Globus pallidus (tissue), 1 donor: ENCODE measurements at regions not wholly inside any gene's neighbourhood (a gene's known extent, or its start where the extent isn't known, plus 50 kb on each side); places are given as distances from the start of the nearest gene placed in this dataset.
"Not testable (repeated sequence)": the region's sequence is repeated elsewhere in the genome, so short reads cannot be mapped to it uniquely, and the experiment has no call there.

Experiments
- DNase-seq: peaks from one replicate; pipeline ENCODE4 v3.0.0-alpha.2; 2015; ENCODE audit warnings: low spot score

DNA sequence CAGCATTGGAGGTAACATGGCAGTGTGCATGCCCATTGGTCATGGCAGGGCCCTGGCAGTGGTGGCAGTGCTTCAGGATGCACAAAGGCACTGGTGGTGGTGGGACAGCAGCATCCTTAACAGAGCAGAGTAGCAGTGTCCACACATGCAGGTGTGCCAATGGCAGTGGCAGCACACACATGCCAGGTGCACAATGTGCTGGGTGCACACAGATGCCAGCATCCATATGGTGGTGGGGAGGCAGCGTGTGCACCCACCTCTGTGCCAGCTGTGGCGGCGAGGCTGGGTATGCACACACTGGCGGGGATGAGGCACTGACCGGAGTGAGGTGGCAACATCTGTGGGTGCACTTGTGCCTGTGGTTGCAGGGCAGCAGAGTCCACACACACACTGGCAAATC, 150.6 kb downstream of the SI start:
- DNase-seq: no peak

DNA sequence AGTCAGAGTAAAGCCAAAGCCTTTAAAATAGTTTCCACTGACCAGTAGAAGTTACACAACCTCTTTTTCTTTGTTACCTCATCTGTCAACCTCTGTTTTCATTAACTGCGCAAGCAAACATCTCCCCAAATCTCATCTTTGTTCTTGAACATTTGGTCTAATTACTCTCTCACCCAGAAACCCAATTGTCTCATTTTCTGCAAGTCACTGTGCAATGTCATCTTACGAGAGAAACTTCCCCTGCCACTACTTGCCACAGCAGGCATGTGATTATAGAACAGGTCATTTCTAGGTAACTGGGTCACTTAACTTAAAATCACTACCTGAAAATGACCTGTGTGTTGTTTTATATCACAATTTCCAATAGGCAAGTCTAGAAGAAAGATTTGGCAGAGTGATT, 159.4 kb downstream of the SI start:
- no peak for DNase-seq

DNA sequence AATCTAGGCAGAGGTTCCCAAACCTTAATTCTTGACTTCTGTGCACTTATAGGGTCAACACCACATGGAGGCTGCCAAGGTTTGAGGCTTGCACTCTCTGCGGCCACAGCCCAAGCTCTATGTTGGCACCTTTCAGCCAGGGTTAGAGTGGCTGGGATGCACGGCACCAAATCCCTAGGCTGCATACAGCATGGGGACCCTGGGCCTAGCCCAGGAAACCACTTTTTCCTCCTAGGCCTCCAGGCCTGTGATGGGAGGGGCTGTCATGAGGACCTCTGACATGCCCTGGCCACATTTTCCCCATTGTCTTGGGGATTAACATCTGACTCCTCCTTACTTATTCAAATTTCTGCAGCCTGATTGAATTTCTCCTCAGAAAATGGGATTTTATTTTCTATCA, 165.4 kb downstream of the SI start:
- DNase-seq: no peak

DNA sequence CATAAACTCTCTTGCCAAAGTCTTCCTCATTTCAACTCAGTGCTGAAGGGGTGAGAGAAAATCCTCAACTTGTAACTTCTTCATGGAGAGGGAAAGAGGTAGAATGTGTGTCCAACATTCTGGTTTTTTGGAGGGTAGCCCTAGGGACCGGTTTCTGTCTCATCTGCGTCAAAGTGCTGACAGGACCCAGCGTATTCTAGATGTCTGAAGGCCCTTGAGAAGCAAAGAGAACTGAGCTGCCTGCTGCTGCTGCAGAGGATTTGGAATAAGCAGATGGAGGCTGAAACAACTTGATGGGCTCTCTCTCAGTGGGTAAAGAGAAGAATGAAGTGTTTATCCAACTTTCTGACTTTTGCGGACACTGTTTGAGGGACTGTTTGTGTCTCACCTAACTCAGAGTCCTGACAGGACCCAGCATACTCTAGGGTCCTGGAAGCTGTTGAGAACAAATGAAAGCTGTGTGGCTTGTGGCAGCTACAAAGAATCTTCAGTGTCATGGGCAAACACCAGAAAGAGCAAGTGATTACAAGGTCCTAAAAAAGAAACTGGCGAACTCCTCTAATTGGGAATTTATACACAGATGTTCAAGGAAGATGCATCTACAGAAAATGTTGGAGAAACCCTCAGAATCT, 174.4 kb downstream of the SI start:
- DNase-seq: peak; percentile 1

DNA sequence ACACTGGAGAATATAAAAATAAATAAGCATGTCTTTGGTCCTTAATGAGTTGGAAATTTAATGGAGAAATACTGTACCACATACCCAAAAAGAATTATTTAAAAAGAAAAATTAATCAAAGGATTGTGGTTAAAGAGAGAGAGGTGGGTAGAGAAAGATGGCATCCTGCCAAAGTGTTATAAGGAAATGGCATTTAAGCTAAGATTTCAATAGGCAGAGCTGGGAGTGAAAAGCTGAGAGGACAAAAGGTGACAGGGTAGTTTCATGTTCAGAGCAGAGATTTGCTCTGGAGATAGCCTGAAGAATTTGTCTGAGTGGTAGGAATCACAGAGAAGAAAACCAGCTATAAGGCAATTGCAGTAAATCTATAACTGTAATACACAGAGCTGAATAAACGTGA, 181.0 kb downstream of the SI start:
- no peak for DNase-seq

DNA sequence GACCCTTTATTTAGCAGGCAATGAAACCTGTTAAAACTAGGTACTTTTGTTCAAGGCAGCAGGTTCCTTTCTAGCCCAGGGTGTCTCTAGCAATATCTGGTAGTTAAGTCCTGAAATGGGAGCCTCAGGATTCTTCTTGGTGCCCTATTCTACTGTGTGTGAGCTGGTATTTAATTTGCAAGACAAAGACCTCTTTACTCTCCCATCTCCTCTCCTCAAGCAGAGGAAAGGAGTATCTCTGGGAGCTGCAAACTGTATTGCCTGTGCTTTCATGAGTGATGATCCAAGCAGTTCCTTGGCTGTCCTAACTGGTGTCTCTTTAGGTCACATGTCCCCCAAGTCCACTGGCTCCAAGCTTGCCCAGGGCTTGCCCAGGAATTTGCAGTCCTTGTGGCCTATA, 188.2 kb downstream of the SI start:
- DNase-seq: no peak

DNA sequence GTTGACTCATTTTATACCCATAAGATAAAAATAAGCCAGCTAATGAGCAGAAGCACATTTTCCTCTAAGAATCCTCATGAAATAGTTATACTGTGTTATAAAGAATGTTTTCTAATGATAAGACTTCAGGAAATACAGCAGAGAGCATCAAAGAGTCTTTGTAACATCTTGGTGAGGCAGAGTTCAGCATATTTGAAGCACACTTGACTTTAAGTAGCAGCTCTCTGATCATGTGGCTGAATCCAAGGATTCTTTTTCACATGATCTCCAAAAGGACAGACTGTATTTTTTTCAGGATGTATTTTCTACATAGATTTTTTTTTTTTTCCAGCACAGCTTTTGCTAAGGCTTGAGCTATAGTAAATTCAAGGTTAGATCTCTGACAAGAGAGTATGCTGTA, 195.1 kb downstream of the SI start:
- DNase-seq: no peak

DNA sequence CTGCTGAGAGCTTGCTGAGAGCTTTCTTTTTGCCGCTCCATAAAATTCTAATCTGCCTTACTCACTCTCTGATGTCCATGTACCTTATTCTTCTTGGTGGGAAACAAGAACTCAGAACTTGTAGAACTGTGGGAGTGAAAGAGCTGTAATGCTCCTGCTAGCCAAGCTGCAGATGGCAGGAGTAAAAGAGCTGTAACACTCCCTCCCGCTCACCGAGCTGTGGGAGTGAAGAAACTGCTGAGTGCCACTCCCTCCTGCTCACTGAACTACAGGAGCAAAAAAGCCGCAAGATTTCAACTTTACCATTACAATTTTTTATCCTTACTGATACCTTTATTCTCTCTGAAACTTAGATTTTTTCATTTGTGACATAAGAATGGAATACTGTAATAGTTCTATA, 199.1 kb downstream of the SI start:
- no peak for DNase-seq

DNA sequence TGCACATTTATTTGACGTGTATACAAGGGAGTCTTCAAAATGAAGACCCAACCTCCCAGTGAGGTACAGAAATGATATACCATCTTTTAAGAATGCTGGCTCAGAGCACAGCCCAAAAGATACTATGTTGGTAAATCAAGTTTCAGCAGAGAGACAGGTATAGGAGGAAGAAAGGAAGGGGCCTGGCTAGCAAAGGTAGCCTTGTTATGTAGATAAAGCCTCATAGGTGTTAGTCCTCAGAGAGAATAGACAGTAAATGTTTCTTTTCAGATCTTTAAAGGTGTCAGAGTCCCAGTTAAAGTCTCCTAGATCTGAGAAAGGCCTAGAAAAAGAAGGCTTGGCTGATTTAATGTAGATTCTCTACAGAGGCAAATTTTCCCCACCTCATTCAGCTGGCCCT, 213.8 kb downstream of the SI start:
- DNase-seq: no peak

DNA sequence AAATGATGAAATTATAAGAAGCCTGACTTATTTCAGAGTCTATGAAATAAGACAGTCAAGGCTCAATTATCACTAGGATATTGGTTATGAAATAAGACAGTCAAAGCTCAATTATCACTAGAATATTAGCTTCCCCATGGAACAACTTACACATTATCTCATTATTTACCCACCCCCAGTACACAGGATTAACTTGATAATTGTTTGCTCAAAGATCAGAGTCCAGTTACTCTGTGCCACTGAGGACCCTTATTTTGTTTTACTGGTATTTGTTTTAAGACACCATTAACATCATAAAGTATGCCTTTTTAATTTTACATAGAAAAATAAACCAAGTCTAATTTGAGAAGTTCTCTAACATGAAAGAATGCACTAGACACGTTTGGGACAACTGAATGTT, 225.4 kb downstream of the SI start:
- no peak for DNase-seq

DNA sequence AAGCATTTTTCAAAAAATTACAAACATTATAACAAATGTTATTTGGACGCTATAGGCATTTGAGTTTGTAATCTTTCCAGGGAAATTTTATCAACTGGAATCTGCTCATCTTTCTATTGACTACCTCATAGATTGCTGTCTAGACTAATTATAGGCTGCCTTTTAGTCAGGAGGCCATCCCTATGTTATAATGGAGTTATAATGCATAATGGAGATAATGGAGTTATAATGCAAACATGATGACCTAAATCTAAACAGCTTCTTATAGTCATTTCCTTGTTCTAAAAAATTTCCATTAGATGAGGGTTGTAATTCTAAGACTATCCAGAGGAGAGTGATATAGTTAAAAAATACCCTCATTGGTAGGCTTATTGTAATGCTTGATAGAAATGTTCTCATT, 226.4 kb downstream of the SI start:
- DNase-seq: no peak

DNA sequence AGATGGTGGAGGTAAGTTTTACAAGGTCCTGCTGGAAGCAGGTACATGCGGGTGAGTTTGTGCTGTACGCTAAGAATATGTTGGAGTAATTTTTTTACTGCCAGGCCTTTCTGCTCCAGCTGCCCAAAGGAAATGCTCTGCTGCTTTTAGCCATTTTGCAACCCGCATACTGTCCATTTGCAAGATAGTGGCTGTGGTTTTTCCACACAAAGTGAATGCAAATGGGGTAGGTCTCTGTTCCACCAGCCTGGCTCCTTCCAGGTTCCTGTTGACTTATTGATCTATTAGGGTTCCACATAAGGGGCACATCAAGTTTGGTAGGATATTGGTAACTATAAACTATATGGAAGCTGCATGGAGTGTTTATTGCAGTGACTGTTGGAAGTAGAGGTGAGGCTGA, 227.1 kb downstream of the SI start:
- no peak for DNase-seq

DNA sequence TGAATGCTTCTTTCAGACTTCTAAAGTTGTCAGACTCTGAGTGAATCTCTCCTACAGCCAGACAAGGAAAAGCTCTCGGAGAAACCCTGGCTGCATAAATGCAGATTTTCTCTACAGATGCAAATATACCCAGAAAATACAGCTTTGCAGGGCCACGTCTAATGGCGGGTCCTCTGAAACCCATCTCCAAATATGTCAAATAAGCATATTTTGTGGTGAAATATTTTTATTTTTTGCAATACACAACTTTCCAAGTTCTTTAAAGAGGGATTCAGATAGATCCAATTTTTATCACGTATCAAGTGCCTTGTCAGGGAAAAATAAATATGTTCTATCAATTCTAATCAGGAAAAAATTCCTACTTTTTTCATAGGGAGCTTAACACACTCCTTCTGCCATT, 229.4 kb downstream of the SI start:
- DNase-seq: no peak

DNA sequence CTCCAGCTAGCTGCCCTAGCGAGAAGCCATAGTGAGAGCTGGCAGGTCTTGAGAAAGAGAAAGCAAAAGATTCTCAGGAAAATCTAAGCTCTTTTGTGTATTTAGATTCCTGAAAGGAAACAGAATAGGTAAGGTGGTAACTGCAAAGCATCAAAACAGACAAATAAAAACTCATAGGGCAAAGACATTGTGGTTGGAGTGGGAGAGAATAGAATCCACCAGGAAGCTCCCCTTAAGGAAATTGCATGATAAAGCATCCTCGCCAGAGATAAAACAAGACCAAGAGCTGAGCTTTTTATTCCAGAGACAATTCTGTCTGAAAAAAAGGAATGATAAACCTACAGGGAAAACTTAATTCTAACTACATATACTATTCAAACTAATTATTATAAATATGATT, 232.6 kb downstream of the SI start:
- no peak for DNase-seq

DNA sequence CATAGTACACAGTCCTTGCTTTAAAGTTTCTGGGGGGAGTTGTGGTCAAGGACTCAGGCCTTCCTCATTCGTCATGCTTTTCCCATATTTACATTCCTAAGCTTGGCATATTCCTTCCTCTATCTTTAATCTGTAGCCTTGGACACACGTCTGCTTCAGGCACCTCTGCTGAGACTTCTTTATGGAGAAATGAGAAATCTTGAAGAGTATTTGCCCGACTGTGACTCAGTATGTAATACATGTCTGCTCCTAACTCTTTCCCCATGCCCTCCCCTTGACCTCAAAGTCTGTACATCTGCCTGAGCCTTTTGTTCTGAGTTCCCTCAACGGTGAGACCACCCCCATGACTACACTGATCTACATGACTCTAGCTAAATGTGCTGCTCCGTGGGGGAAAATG, 246.1 kb downstream of the SI start:
- DNase-seq: no peak

DNA sequence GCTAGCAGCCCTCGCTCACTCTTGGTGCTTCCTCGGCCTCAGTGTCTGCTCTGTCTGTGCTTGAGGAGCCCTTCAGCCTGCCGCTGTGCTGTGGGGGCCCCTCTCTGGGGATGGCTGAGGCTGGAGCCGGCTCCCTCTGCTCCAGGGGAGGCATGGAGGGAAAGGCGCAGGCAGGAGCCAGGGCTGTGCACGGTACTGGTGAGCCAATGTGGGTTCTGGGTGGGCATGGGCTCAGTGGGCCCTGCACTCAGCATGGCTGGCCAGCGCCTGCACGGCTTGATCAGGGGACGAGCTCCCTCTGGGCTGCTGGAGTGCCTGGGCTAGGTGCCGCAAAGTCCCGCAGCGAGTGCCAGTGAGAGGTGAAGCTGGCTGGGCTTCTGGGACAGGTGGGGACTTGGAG, 260.0 kb downstream of the SI start:
- DNase-seq: no peak

DNA sequence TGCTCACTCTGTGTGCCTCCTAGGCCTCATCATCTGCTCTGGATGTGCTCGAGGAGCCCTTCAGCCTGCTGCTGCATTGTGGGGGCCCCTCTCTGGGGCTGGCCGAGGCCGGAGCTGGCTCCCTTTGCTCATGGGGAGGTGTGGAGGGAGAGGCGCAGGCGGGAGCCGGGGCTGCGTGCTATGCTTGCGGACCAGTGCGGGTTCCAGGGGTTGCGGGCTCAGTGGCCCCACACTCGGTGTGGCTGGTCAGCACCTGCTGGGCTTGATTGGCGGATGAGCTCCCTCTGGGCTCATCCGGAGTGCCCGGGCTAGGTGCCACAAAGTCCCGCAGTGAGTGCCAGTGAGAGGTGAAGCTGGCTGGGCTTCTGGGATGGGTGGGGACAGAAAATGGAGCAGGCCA, 264.2 kb downstream of the SI start:
- DNase-seq: no peak

DNA sequence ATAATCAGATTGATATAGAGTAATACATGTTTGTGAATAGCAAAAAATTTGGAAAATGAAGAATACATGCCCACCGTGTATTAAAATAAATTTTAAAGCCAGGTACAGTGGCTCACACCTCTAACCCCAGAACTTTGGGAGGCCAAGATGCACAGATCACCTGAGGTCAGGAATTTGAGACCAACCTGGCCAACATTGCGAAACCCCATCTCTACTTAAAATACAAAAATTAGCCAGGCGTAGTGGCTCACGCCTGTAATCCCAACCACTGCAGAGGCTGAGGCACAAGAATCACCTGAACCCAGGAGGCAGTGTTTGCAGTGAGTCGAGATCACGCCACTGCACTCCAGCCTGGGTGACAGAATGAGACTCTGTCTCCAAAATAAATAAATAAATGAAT, 266.3 kb downstream of the SI start:
- no peak for DNase-seq

DNA sequence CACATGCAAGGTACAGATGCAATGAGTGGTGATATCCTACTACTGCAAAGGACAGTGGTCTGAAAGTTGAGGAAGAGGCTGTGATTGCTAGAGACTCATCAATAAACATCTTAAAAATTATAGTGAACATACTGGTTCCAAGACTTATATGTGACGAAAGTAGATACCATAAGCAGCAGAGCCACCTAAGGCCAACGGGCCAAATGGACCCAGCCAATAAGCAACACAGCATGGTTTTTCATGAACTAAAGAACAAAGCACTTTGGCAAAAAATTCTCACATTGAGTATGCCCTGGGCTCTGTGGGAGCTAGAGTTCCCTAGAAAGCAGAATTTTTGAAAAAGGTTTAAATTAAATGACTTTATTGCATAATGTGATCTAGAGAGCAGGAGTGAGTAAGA, 272.1 kb downstream of the SI start:
- DNase-seq: peak; percentile 34

DNA sequence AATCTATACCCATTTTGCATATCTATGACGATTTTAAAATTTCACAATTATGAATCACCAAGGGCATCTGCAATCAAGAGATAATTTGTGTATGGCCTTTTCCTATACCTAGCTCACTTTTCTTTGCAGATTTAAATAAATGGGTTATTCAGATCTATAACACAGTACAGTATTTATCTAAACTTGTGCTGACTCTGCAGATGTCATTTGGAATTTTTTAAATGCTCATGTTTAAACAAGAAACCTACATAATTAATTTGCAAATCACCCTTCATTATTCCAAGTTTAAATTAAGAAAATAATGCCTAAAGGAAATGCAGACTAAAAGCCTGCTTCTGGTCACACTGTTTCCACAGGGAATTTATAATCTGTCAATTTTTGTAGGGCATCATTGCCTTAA, 284.2 kb downstream of the SI start:
- DNase-seq: no peak

DNA sequence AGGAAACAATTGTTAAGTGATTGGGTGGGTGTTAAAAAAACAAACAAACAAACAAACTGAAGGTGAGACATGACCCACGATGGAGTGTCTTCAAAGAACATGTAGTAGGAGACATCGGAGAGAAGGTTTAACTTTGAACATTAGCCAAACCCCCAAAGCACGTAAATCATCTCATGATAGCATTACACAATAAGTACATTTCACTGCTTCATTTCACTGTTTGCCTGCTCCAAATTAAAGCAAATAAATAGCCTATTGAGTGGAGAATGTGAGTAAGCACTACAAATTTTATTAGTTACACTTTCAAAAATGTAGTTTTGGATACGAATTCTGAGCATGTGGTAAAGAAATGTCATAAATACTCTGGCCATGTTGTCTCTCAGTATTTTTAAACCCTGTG, 287.0 kb downstream of the SI start:
- DNase-seq: no peak

DNA sequence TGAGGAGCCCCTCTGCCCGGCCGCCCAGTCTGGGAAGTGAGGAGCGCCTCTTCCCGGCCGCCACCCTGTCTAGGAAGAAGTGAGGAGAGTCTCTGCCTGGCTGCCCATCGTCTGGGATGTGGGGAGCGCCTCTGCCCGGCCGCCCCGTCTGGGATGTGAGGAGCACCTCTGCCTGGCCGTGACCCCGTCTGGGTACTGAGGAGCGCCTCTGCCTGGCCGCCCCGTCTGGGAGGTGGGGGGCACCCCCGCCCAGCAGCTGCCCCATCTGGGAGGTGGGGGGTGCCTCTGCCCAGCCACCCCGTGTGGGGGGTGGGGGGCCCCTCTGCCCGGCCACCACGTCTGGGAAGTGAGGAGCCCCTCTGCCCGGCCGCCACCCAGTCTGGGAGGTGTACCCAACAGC, 293.9 kb downstream of the SI start:
- DNase-seq: not testable (repeated sequence)

DNA sequence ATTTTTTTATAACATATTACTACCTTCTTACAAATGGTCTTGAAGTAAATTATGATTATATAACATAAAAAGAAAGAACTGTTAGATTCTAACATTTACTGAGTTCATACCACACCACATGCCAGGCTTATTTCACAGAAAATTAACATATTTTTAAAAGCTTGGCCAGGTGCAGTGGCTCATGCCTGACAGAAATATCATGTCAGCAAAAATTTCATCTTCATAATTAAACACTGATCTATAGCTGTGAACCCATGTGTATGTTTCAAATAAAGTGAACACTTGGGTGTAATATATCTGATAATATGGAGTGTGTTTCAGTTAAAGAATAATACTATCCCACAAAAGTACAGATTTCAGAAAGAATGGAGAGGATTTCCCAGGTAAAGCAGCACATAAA, 296.5 kb downstream of the SI start:
- DNase-seq: no peak

DNA sequence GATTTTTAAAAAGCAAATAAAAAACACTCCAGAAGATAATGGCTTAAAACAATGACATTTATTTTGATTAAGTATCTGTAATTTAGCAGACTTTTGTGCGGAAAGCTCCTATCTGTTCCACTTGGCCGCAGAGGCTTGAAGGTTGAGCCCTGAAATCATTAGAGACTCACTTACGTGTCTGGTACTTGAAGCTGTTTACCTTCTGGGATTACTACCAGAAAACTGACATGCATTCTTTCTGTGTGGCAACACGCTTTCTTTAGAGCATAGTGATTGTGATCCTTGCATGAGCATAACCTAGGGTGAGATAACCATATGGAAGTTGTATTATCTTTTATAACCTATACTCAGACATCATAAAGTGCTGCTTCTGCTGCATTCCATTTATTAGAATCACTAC, 298.5 kb downstream of the SI start:
- DNase-seq: no peak

DNA sequence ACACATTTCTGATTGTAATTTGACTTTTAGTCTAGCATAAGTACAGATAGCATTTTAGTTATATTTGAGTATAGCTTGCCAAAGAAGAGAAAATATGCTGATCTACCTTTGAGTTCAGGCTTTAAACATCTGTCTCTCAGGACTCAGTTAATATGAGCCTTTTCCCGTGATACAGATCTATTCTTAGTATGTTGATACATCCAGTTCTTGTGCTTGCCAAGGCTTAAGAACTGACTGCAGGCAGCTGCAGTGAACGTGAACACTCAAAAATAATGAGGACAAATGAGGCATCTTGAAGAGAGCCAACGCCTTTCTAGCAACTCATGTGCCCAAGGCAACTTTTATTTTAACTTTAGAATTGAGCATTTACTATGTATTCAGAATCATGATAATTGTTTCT, 325.5 kb downstream of the SI start:
- DNase-seq: no peak
